PC-9 (cell line): ENCODE measurements at regions not wholly inside any gene's neighbourhood (a gene's known extent, or its start where the extent isn't known, plus 50 kb on each side); places are given as distances from the start of the nearest gene placed in this dataset.

Source experiments
- BruUV-seq: library from RNA; stranded (reverse); fragments of 400-500 nt; replicated peaks from 2 replicates; lab custom pipeline; 2021; lab: Mats Ljungman, UMichigan
- CTCF ChIA-PET: fragments of 300-600 bp; sonication (Branson Sonifier 250); formaldehyde crosslinking; loops from one replicate; lab custom pipeline; 2022; ENCODE audit warnings: antibody characterized with exemption; lab: Charles Lee
- POLR2A ChIA-PET: fragments of 300-600 bp; sonication (Branson Sonifier 250); formaldehyde crosslinking; loops from one replicate; lab custom pipeline; 2022; ENCODE audit warnings: antibody characterized with exemption; ENCODE audit not compliant: unreplicated experiment; lab: Charles Lee
- DNase-seq, 2 experiments: peaks; one replicate each; pipeline versions ENCODE4 v3.0.0 to v3.0.0-alpha.2; 2015 to 2022; ENCODE audit warnings: mixed read lengths in 1 of 2
- H2AFZ ChIP-seq: fragments of 200-600 bp; sonication (generic); 2 replicates; pipeline ENCODE4 v1.8.1; 2017; ENCODE audit warnings: antibody characterized with exemption
- H3F3A ChIP-seq: fragments of 200-600 bp; sonication (generic); 2 replicates; pipeline ENCODE4 v1.8.1; 2017; ENCODE audit warnings: antibody characterized with exemption, mild to moderate bottlenecking, low read depth; ENCODE audit not compliant: insufficient read depth
- H3K27ac ChIP-seq: fragments of 200-600 bp; sonication (generic); 2 replicates; pipeline ENCODE4 v1.6.1; 2016; ENCODE audit warnings: mixed run types
- H3K27me3 ChIP-seq: fragments of 200-600 bp; sonication (generic); 2 replicates; pipeline ENCODE4 v1.6.1; 2016; ENCODE audit warnings: low read depth, mixed run types; ENCODE audit not compliant: insufficient read depth
- H3K36me3 ChIP-seq: fragments of 200-600 bp; sonication (generic); 2 replicates; pipeline ENCODE4 v1.6.1; 2016; ENCODE audit warnings: low read depth, mixed run types
- H3K4me1 ChIP-seq: fragments of 200-600 bp; sonication (generic); replicated peaks from 2 replicates; pipeline ENCODE4 v1.6.1; 2016; ENCODE audit warnings: mixed run types; ENCODE audit not compliant: insufficient read depth
- H3K4me2 ChIP-seq: fragments of 200-600 bp; sonication (generic); 2 replicates; pipeline ENCODE4 v1.6.1; 2017; ENCODE audit warnings: mixed run types
- H3K4me3 ChIP-seq: fragments of 200-600 bp; sonication (generic); 2 replicates; pipeline ENCODE4 v1.6.1; 2016; ENCODE audit warnings: mixed run types
- H3K79me2 ChIP-seq: fragments of 200-600 bp; sonication (generic); 2 replicates; pipeline ENCODE4 v1.6.1; 2017; ENCODE audit warnings: low read depth, mixed run types
- H3K9me2 ChIP-seq: fragments of 200-600 bp; sonication (generic); 2 replicates; pipeline ENCODE4 v1.8.1; 2017; ENCODE audit warnings: mild to moderate bottlenecking; ENCODE audit not compliant: insufficient read depth
- H3K9me3 ChIP-seq: fragments of 200-600 bp; sonication (generic); 2 replicates; pipeline ENCODE4 v1.8.1; 2016; ENCODE audit warnings: low read depth; ENCODE audit not compliant: insufficient read depth
- H4K20me1 ChIP-seq: fragments of 200-600 bp; sonication (generic); 2 replicates; pipeline ENCODE4 v1.8.1; 2017; ENCODE audit not compliant: insufficient read depth
- EZH2 ChIP-seq: fragments of 200-600 bp; sonication (generic); IDR thresholded peaks from 2 replicates; pipeline ENCODE4 v1.8.0; 2017; ENCODE audit warnings: antibody characterized with exemption, low read depth
- intact Hi-C: fragments of 100-400 bp; cut with micrococcal nuclease; formaldehyde crosslinking; loops from one replicate; pipeline ENCODE4 v1.10.0; 2022; ENCODE audit not compliant: unreplicated experiment
- TF ChIP-seq, protein P1 (sequence below): fragments of 200-600 bp; sonication (generic); conservative IDR thresholded peaks from 2 replicates; pipeline ENCODE4 v1.6.1; 2017; ENCODE audit warnings: mixed run types, antibody characterized with exemption, mild to moderate bottlenecking, moderate library complexity

DNA sequence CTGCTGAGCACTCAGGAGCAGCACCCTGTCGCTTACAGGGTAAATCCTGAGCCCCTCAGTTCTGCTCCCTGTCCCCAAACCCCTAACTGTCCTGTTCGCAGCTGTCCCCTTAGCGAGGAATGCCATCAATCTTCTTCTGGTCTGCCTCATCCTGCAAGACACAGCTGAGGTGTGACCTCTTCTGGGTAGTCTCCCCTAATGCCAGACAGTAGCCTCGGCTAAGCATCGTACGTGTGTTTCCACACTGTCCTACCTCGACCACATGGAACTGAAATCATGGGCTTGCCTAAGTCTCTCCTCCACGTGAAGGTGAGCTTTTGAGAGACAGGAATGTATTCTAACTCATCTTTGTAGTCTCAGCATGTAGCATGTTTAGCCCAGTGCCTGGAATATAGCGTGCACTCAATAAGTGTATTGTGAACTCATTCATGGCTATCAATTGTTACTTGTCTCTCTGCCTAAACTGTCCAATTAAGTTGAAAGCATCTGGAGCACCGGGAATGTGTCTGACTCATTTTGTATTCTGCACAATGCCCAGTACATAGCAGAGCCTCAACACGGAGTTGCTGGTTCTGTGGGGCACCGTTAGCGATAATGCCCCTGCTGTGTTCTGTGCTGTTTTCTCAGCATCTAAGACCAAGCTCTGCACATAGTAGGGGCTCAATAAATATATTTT, 90.2 kb downstream of the HES1 start:
- intact Hi-C loops = no loop called here
- CTCF ChIA-PET = no interaction called here
- TF ChIP-seq, protein P1, sequence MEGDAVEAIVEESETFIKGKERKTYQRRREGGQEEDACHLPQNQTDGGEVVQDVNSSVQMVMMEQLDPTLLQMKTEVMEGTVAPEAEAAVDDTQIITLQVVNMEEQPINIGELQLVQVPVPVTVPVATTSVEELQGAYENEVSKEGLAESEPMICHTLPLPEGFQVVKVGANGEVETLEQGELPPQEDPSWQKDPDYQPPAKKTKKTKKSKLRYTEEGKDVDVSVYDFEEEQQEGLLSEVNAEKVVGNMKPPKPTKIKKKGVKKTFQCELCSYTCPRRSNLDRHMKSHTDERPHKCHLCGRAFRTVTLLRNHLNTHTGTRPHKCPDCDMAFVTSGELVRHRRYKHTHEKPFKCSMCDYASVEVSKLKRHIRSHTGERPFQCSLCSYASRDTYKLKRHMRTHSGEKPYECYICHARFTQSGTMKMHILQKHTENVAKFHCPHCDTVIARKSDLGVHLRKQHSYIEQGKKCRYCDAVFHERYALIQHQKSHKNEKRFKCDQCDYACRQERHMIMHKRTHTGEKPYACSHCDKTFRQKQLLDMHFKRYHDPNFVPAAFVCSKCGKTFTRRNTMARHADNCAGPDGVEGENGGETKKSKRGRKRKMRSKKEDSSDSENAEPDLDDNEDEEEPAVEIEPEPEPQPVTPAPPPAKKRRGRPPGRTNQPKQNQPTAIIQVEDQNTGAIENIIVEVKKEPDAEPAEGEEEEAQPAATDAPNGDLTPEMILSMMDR = no peak
- TF ChIP-seq EZH2 = no peak
- BruUV-seq = no TSS peak
- Histone ChIP-seq H3K4me1 (peaks cover 5% of the 10 kb centered on the region), H3K4me2 (no peak overlapping the region), H3K9me3 (no peaks in the 10 kb centered on the region), H3F3A (no peaks in the 10 kb centered on the region), H3K4me3 (no peak overlapping the region), H3K36me3 (no peaks in the 10 kb centered on the region), H2AFZ (no peak overlapping the region), H3K79me2 (no peaks in the 10 kb centered on the region), H3K9me2 (no peaks in the 10 kb centered on the region), H4K20me1 (no peaks in the 10 kb centered on the region), H3K27me3 (no peaks in the 10 kb centered on the region), H3K27ac (no peak overlapping the region)
- DNase-seq = no peak
- POLR2A ChIA-PET = interaction anchor here (0.6 to 0.7 kb wide), 2 partner anchors 71 to 340 kb away, joined by 3 to 6 read pairs; no protein-coding TSS in a partner anchor

DNA sequence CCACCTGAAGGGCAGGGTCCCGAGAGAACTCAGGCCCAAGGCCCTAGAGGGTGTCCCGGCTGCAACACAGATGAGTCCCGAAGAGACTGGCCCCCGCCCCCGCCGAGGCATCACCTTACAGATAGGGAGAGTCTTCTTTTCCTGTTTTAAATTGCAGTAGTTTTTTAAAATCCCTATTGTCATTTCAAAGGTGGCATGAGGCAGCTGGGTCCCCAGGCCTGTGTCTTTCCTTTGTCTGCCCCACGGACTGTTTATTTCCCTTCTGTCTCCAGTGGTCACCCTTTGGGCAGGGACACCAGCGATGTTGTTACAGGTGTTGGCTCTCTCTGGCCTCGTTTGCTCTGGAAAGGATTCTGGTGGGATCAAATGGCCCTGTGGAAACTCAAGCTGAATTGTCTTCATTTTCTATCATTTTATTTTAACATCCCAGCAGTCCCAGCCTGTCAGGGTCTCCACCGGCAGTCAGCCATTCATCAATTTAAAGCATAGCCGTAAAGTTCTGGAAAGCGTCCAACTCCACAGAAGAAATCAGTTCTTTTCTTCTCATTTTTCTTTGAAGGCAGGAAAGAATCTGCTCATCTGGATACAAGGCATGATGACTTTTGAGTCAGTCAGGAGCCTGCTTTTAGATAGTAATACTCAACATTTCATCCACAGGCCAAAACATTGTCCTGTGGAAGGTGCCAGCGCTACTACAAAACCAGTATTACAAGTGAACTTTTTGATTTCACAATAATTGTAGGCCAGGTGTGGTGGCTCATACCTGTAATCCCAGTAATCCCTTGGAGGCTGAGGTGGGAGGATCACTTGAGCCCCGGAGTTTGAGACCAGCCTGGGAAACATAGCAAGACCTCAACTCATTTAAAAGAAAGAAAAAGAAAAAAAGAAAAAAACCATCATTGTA, 96.2 kb downstream of the HES1 start:
- POLR2A ChIA-PET = no interaction called here

DNA sequence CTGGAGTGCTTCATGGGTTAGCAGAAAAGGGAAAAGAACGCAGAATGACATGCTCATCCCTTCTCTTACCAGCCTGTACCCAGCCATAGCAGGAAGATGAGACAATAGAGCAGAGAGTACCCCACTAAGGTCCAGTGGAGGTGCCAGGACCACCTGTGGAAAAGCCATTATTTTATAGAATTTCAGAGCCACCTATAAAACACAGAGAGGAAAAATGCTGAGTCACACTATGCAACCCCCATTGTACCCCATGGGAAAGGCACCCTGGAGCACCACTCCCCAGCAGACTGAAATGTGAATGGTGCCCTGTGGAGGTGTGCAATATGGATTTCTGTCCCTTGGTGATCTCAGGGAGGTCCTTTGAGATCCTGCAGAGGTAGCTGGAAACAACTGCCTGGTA, 97.2 kb downstream of the HES1 start:
- H3K27me3 ChIP-seq = no peaks in the 10 kb centered on the region
- H2AFZ ChIP-seq = no peak overlapping the region
- CTCF ChIA-PET = no interaction called here
- no peak overlapping the region for H3K4me2 ChIP-seq
- H3K4me3 ChIP-seq = no peak overlapping the region
- TF ChIP-seq, protein P1 = no peak
- TF ChIP-seq EZH2 = no peak
- peaks cover 20% of the 10 kb centered on the region for H3K4me1 ChIP-seq
- POLR2A ChIA-PET = no interaction called here
- no peaks in the 10 kb centered on the region for H4K20me1 ChIP-seq
- no peaks in the 10 kb centered on the region for H3K9me3 ChIP-seq
- BruUV-seq = no TSS peak
- H3K9me2 ChIP-seq = no peaks in the 10 kb centered on the region
- no peaks in the 10 kb centered on the region for H3K79me2 ChIP-seq
- intact Hi-C loops = no loop called here
- peaks cover 10% of the 10 kb centered on the region; the same call in 1 of the 2 replicates for H3F3A ChIP-seq
- no peaks in the 10 kb centered on the region for H3K36me3 ChIP-seq
- no peak for DNase-seq
- no peak overlapping the region for H3K27ac ChIP-seq

More for the DNA sequence above, 96.2 kb downstream of the HES1 start:
- Histone ChIP-seq H2AFZ (no peak overlapping the region), H3K9me3 (no peaks in the 10 kb centered on the region), H3K9me2 (no peaks in the 10 kb centered on the region), H3K36me3 (no peaks in the 10 kb centered on the region), H3K27ac (peak overlapping the region; percentile 7; the same call in 1 of the 2 replicates), H3F3A (peaks cover 10% of the 10 kb centered on the region; the same call in 1 of the 2 replicates), H4K20me1 (no peaks in the 10 kb centered on the region), H3K27me3 (no peaks in the 10 kb centered on the region), H3K4me2 (peak overlapping the region; percentile 37), H3K4me1 (peaks cover 20% of the 10 kb centered on the region), H3K4me3 (no peak overlapping the region), H3K79me2 (no peaks in the 10 kb centered on the region)
- intact Hi-C loops = no loop called here
- peak; percentile 35 to 82 for DNase-seq
- BruUV-seq = no TSS peak
- CTCF ChIA-PET = interaction anchor here (0.6 kb wide), 1 partner anchor 97 kb away, joined by 4 read pairs; no protein-coding TSS in a partner anchor
- TF ChIP-seq EZH2 = no peak
- TF ChIP-seq, protein P1 = no peak
